ENCODE measurements at regions not wholly inside any gene's neighbourhood (a gene's known extent, or its start where the extent isn't known, plus 50 kb on each side); places are given as distances from the start of the nearest gene placed in this dataset.

DNA sequence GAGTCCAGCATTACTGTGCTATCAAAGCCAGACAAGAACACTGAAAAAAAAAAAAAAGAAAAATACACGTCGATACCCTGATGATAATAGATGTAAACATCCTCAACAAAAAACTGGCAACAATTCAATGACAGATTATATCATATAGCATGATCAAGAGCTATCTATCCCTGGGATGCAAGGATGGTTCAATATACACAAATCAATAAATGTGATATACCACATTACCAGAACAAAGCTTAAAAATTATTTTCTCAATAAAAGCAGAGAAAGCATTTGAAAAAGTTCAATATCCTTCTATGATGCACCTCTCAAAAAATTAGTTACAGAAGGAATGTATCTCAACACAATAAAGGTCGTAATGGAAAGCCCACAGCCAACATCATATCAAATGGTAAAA lies 332.8 kb upstream of the MMADHC start:
- Histone ChIP-seq H4K20me1 (no peaks in the 10 kb centered on the region), H3K27ac (no peak overlapping the region), H3K4me1 (peaks cover 0 to 4% (median 0%) of the 10 kb centered on the region in 10 experiments; a peak in 2 of 20 replicates), H3K27me3 (no peaks in the 10 kb centered on the region), H3K4me2 (no peak overlapping the region), H3K9me3 (replicated peaks in 1 of 11) (peaks cover 0 to 30% (median 7%) of the 10 kb centered on the region in 11 experiments; a peak in 12 of 22 replicates), H3K36me3 (no peaks in the 10 kb centered on the region), H3K9ac (no peak overlapping the region), H3K4me3 (no peak overlapping the region)
- TF ChIP-seq Cebpa-rat (IDR thresholded peaks at IDR 0.05), result no peak

DNA sequence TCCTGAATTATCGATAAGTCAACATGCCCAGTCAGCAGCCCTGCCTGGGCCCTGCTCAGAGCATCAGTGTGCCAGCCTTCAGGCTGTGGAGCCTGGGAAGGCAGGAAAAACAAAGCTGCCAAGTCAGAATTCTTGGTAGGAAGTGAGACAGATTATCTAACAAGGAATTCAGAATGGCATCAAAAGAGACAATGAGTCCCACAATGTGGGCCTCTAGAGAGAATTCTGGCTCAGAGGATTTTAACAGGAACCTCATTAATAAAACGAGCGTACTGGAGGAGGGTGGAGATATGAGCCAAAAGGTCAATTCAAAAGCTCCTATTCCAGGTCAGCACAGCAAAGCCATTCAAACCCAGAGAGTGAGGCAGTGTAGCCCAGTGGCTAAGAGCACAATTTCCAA lies 327.6 kb upstream of the MMADHC start:
- peaks cover 0 to 8% (median 0%) of the 10 kb centered on the region in 10 experiments; a peak in 1 of 20 replicates for H3K4me1 ChIP-seq
- H3K36me3 ChIP-seq, result no peaks in the 10 kb centered on the region
- no peak overlapping the region for H3K4me2 ChIP-seq
- H3K27me3 ChIP-seq, result no peaks in the 10 kb centered on the region
- no peak overlapping the region for H3K9ac ChIP-seq
- H3K4me3 ChIP-seq, result no peak overlapping the region
- TF ChIP-seq Cebpa-rat (IDR thresholded peaks at IDR 0.05), result no peak
- H3K9me3 ChIP-seq (replicated peaks in 1 of 11), result peaks cover 0 to 22% (median under 1%) of the 10 kb centered on the region in 11 experiments; a peak in 8 of 22 replicates
- H3K27ac ChIP-seq, result no peak overlapping the region
- no peaks in the 10 kb centered on the region for H4K20me1 ChIP-seq

DNA sequence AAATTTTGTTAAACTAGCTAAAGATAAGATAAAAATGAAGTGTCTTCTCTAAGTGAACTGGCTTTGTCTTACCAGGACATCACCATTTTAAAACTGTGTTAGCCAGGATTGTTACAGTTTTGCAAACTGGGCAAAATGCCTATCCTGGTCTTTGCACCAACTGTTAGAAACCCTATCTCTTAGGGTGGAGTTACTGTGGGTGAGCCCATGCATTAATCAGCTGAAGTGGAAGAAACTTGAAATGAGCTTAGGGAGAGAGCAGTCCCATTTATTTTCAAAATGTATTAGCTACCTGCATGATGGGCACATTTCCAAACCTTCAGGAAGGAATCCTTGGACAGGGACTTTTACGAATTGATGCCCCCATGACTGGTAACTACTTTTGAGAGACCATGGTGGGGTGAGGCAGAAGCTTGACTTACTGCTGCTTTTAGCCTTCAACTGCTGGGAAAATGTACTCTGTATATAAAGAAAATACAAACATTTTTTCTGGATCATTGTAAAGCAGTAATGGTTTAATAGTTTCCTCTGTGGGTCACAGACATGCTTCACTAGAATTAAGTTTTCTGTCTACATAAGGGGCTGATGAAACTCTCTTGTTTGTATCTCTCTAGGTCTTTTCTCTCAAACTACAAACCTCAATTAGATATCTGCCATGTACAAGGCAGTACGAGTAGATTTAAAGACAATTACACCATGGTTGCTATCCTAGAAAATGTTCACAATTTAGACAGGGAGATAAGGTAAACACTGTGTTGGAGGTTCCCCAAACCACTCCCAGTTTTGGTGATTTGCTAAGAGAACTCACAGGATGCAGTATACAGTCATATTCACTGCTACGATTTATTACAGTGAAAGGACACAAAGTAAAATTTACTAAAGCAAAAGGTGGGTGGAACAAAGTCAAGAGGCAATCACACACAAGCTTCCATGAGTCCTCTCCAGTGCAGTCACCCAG lies 321.4 kb upstream of the MMADHC start:
- H3K27me3 ChIP-seq, result peaks cover 0 to 27% (median 0%) of the 10 kb centered on the region in 11 experiments; a peak in 6 of 22 replicates
- H3K4me2 ChIP-seq, result no peak overlapping the region
- no peaks in the 10 kb centered on the region for H4K20me1 ChIP-seq
- peaks cover 0 to 8% (median 0%) of the 10 kb centered on the region in 11 experiments; a peak in 3 of 22 replicates for H3K9me3 ChIP-seq (replicated peaks in 1 of 11)
- H3K9ac ChIP-seq, result no peak overlapping the region
- H3K27ac ChIP-seq, result no peak overlapping the region
- no peaks in the 10 kb centered on the region for H3K36me3 ChIP-seq
- H3K4me3 ChIP-seq, result no peak overlapping the region
- no peak for TF ChIP-seq Cebpa-rat (IDR thresholded peaks at IDR 0.05)
- no peaks in the 10 kb centered on the region for H3K4me1 ChIP-seq

DNA sequence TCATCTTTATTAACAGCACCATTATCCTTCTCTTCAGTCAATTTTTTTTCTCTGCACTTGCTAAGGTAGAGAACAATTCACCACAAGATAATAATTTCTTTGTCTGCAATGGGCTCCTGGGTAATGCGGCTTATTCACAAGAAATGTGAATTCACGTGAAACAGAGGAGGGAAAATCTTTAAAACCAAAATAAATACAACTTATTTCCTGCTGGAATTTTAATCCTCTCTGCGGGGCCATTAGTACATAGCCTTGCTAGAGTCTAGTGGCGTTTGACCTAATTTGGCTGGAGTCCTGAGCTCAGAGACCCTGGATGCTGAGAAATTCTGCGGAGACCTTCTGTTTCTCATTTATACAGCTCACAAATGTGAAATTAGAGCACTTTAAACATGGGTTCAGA lies 319.3 kb upstream of the MMADHC start:
- Histone ChIP-seq H3K36me3 (no peaks in the 10 kb centered on the region), H3K27ac (no peak overlapping the region), H3K4me3 (no peak overlapping the region), H3K9ac (no peak overlapping the region), H3K4me1 (no peaks in the 10 kb centered on the region), H3K4me2 (no peak overlapping the region), H3K27me3 (peaks cover 0 to 44% (median 10%) of the 10 kb centered on the region in 11 experiments; a peak in 13 of 22 replicates), H4K20me1 (no peaks in the 10 kb centered on the region), H3K9me3 (replicated peaks in 1 of 11) (no peaks in the 10 kb centered on the region)
- no peak for TF ChIP-seq Cebpa-rat (IDR thresholded peaks at IDR 0.05)

DNA sequence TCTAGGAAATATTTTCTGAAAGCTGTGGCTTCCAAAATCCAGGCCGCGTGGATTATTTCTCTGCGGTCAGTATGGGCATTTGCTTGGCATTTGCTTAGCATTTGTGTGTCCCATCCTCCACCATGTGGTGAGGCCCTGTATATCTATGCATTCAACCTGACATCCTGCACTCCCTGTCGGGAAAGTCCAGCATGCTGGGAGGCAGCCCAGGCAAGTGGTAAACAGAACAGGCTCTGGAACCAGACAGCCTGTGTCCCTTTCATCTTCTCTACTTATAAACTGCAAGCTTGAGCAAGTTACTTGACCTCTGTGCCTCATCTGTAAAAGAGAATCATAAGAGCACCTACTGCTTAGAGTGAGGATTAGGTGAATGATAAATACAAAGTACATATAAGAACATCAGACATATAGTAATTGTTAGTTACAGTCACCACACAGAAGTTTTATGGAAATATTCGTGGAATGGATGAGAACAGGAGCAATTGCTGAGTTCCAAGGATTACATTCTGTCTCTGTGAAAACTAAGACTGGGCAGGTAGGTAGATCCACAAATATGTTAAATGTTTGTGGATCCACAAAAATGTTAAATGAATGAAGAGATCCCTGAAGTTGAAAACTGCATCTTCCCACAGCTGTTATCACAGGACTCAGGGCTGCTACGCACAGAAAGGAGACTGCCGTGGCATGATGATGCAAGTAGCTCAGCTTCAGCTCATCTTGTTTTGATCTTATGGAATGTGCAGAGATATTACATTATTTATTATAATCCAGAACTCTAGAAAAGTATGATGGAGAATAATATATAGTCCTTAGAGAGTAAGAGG lies 317.0 kb upstream of the MMADHC start:
- 0 out of 22 replicates have a peak, but pooled peaks cover 0 to under 1% (median 0%) of the 10 kb centered on the region in 11 experiments for H3K9me3 ChIP-seq (replicated peaks in 1 of 11)
- no peaks in the 10 kb centered on the region; a peak in 1 of 22 replicates for H4K20me1 ChIP-seq
- no peak overlapping the region for H3K27ac ChIP-seq
- no peaks in the 10 kb centered on the region for H3K4me1 ChIP-seq
- H3K4me2 ChIP-seq, result no peak overlapping the region
- H3K4me3 ChIP-seq, result no peak overlapping the region
- no peaks in the 10 kb centered on the region for H3K36me3 ChIP-seq
- H3K9ac ChIP-seq, result no peak overlapping the region
- H3K27me3 ChIP-seq, result peaks cover 5 to 67% (median 32%) of the 10 kb centered on the region in 11 experiments; a peak in 19 of 22 replicates
- TF ChIP-seq Cebpa-rat (IDR thresholded peaks at IDR 0.05), result no peak

DNA sequence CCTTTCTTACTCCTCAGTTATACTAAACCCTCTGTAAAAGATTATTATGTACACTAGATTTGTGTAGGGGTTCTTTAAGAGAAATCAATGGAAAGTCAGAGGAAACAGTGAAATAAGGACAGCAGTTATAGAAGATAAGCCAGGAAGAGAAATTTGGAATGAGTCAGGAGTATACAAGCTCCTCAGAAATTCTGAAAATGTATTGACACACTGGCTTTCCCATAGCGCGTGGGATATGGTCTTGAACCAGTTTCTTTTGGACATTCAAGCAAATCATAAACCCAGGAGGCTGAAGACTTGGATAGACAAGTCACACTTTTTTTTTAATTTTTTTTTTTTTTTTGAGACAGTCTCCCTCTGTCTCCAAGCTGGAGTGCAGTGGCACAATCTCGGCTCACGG lies 316.1 kb upstream of the MMADHC start:
- no peak overlapping the region for H3K4me3 ChIP-seq
- peaks cover 0 to 7% (median 0%) of the 10 kb centered on the region in 11 experiments; a peak in 2 of 22 replicates for H3K9me3 ChIP-seq (replicated peaks in 1 of 11)
- no peaks in the 10 kb centered on the region for H3K4me1 ChIP-seq
- no peaks in the 10 kb centered on the region; a peak in 1 of 22 replicates for H4K20me1 ChIP-seq
- no peaks in the 10 kb centered on the region for H3K36me3 ChIP-seq
- no peak overlapping the region for H3K9ac ChIP-seq
- no peak for TF ChIP-seq Cebpa-rat (IDR thresholded peaks at IDR 0.05)
- peaks cover 14 to 70% (median 42%) of the 10 kb centered on the region in 11 experiments for H3K27me3 ChIP-seq
- no peak overlapping the region for H3K4me2 ChIP-seq
- no peak overlapping the region for H3K27ac ChIP-seq

DNA sequence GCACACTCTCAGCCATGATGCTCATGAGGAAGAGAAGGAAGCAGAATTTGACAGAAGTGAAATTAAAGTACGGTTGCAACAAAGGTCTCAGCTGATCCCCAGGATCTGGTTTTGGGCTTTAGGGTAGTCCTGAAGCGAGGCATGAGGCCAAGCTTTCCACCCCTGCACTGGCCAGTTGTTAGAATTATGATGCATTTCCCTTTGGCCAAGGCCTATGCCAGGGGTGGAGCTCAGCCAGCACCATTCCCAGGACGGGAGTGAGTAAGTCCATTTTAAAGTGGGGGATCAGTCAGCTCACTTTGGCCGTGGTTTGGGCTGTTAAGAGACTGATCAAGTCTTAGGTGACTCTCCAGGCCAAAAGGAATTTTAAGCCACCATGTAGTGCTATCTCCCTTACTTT lies 314.5 kb upstream of the MMADHC start:
- Histone ChIP-seq H3K27ac (no peak overlapping the region), H3K27me3 (peaks cover 30 to 79% (median 57%) of the 10 kb centered on the region in 11 experiments), H3K9me3 (replicated peaks in 1 of 11) (peaks cover 0 to 10% (median 0%) of the 10 kb centered on the region in 11 experiments; a peak in 2 of 22 replicates), H3K9ac (no peak overlapping the region), H3K36me3 (no peaks in the 10 kb centered on the region), H4K20me1 (peaks cover 0 to 6% (median 0%) of the 10 kb centered on the region in 11 experiments; a peak in 3 of 22 replicates), H3K4me2 (no peak overlapping the region), H3K4me1 (no peaks in the 10 kb centered on the region), H3K4me3 (no peak overlapping the region)
- TF ChIP-seq Cebpa-rat (IDR thresholded peaks at IDR 0.05), result no peak

DNA sequence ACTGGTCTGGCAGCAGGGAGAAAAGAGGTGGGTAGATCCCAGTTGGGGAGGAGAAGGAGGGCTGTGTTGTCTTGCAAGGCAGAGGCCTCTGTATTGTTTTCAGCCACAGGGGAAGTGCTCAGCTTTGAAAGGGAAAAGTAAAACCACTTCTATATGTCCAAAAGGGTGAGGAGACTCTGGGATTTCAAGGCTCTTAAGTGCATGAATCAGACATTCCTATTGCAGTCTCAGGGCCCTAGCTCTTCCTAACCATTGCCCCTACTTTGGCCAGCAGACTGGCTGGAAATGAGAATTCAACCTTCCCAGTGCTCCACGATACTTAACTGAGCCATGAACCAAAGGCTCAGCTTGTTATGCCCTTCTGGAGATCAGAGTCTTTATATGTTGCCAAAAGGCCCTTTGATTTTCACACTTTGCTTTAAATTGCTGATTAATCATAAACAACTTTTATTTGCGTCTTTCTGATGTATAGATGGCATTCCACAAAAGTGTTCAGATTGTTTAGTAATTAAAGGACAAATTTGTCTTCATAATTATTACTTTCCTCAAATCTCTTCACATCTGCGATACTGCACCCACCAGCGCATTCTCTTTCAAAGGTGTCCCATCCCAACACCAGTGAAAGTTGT lies 313.8 kb upstream of the MMADHC start:
- no peak for TF ChIP-seq Cebpa-rat (IDR thresholded peaks at IDR 0.05)
- H3K36me3 ChIP-seq, result no peaks in the 10 kb centered on the region
- no peaks in the 10 kb centered on the region for H3K4me1 ChIP-seq
- H3K9me3 ChIP-seq (replicated peaks in 1 of 11), result peaks cover 0 to 10% (median 0%) of the 10 kb centered on the region in 11 experiments; a peak in 2 of 22 replicates
- H4K20me1 ChIP-seq, result peaks cover 0 to 10% (median 0%) of the 10 kb centered on the region in 11 experiments; a peak in 3 of 22 replicates
- H3K4me3 ChIP-seq, result no peak overlapping the region
- peaks cover 37 to 85% (median 65%) of the 10 kb centered on the region in 11 experiments for H3K27me3 ChIP-seq
- H3K9ac ChIP-seq, result no peak overlapping the region
- H3K4me2 ChIP-seq, result no peak overlapping the region
- no peak overlapping the region for H3K27ac ChIP-seq
